RCC 7860 (cell line): ENCODE measurements at regions not wholly inside any gene's neighbourhood (a gene's known extent, or its start where the extent isn't known, plus 50 kb on each side); places are given as distances from the start of the nearest gene placed in this dataset.

ENCODE experiments used
- DNase-seq: peaks from one replicate; pipeline ENCODE4 v3.0.0-alpha.2; 2015; ENCODE audit warnings: low spot score
- FAIRE-seq: peaks from 2 replicates; lab custom pipeline; 2012; peaks lifted over from hg19 to GRCh38; lab: Jason Lieb, UNC

DNA sequence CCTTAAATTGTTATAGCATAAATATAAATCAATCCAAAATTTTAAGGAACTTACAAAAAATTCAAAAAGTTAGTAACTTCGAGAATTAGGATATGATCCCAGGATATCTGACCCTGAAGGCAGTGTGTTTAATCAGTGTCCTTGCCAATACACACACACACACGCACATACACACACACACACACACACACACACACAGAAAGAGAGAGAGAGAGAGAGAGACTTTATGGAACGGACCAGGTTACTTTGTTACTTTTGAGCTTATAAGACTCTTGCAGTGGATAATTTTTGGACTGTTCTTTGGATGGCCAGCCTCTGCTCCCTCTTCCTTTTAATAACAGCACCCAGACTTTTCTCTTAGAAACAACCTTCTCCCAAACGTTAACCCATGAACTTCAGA, 322.9 kb downstream of the NFIB start:
- FAIRE-seq: no peak
- DNase-seq: no peak

DNA sequence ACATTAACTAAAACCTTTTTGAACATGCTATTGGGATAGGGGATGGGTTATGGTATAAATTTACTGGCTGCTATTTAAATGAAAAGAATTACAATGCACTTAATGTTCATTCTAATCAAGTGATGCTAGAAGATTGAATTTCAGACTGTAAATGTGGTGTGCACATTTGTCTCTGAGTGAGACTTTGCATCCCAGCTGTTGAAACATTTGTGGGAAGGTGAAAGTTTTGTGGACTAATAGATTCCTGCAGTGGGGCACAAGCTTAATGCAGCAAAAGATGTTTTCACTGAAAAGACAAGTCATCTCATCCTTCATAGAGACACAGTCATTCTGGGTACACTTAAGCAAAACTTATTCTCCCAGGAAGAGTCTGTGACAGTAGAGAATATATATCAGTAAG, 323.6 kb downstream of the NFIB start:
- no peak for DNase-seq

GRCh38 chr9:13988944-13989343, 325.0 kb downstream of the NFIB start:
- no peak for FAIRE-seq
- no peak for DNase-seq

More for the DNA sequence above, 323.6 kb downstream of the NFIB start:
- FAIRE-seq: no peak

GRCh38 chr9:13983607-13984006, 330.3 kb downstream of the NFIB start:
- FAIRE-seq: no peak
- DNase-seq: no peak

- DNase-seq (no peak), FAIRE-seq (no peak)
These were observed 334.0 kb downstream of the NFIB start for GRCh38 chr9:13979941-13980318.

GRCh38 chr9:13975611-13976290, 338.2 kb downstream of the NFIB start:
- no peak for FAIRE-seq
- no peak for DNase-seq

- peak; percentile 72 for DNase-seq
- peak; percentile 86 for FAIRE-seq
These were observed 339.1 kb downstream of the NFIB start for GRCh38 chr9:13974891-13975290.

DNA sequence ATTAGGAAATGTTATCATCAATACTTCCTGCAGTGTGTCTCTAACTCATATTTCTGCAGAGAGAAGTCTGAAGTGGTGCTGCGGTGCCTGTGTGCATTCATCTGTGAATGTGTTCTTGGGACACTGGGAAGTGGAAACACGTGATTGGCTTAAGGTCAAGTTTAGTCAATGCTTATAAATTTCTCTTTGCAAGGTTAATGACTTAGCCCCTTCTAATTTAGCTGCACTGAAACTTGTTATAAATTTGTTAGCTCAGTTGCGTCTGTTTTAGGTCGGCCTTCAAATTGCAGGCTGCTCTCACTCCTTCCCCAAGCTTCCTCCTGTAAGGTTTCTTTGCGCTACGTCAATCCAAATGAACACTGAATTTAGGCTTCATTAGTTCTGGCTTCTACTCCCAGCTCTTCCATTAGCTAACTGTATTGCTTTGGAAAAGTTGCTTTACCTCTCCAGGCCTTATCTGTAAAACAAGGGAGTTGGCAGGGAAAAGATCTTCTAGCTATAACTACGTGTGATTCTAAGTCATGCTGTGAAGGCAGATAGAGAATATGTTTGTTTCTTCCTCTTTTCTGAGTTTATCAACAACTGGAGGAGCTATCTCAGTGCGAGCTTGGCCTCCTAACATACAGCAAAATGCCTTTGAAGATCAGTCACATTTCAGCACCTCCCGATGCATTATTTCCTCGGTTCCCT, 341.8 kb downstream of the NFIB start:
- FAIRE-seq: no peak

DNA sequence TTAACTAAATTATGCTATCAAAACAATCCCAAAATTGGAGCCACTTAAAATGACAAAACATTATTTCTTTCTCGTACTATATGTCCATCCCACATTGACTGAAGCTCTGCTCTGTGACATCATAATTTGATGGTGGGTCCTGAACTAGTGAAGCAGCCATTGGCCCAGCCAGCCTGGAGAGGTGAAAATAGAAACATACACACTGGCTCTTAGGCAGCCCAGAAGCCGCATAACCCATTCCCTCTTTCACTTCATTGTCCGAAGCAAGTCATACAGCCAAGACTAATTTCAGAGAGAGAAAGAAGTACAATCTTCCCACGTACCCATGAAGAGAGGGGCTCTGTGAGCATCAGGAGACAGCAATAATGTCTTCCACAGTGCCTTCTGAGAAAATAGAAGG, 342.5 kb downstream of the NFIB start:
- DNase-seq: no peak
- FAIRE-seq: no peak

More for the DNA sequence above, 341.8 kb downstream of the NFIB start:
- DNase-seq: no peak

DNA sequence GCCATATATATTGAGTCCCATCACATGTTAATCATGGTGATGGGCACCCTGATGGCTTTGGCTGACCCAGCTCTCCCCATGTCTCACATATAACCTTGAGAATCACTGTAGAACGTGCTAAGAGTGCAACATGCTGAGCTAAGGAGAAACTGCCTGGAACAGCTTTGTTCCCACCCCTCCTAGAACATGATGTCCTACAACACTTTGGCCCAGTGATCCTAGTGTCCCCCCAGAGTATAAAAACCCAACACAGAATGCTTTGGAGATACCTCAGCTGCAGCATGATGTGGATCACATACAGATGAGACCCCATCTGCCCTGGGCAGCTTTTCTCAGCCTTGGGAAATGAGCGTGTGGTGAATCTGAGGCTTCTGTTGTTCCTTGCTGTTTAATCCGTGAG, 343.5 kb downstream of the NFIB start:
- FAIRE-seq (no peak), DNase-seq (no peak)

- DNase-seq: no peak
- no peak for FAIRE-seq
These were observed 343.9 kb downstream of the NFIB start for GRCh38 chr9:13970018-13970417.

DNA sequence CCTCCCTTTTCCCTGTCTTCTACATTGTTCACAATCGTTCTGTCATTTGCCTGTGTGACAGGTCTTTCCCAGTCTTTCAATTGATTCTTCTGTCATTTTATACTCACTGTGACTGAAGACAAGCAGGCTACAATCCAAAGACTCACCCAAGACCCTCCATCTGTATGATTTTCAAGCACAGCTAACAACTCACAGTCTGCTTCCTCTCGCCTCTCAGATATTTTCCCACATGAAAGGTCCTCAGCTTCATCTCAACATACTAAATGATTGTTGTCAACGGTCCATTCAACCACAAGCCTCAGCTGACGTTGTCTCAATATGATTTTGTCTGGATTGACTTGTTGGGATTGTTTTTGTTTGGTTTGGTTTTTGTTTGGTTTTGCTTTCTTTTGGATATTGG, 346.5 kb downstream of the NFIB start:
- FAIRE-seq (no peak), DNase-seq (no peak)

DNA sequence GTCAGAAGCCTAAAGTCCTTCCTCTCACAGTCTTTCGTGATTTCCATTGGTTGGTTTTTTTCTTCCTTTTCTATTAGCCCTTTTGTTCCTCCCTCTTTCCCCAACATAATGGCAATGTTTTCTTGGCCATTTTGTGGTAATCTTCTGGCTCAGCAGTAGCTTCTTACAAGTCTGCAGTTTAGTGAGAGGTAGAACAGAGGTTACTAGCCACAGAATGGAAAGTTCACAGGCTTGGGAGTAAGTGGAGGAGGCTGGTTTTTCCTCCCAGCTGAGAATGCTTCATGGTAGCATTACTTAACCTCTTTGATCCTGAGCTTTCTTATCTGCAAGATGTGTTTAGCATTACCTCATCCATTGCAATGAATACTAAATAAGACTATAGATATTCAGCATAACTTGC, 346.9 kb downstream of the NFIB start:
- FAIRE-seq (no peak), DNase-seq (no peak)

- no peak for DNase-seq
- FAIRE-seq: no peak
These were observed 350.8 kb downstream of the NFIB start for GRCh38 chr9:13963005-13963653.

DNA sequence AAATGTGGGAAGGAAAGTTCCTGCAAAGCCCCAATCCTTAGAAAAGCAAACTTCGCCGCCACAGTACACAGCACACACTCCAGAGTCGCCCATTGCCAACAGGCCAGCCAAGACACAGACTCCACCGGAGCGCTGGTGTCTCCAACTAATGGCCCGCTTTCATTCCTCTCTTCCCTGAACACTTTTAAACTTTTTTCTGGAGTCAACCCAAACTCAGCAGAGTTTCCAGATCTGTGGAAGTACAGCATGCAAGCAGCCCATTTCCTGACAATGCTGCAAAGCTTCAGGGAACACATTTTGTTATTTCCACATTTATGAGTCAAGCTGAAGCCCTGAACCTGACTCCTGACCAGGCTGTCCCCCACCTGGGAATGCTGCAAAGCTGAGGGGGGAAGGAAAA, 351.9 kb downstream of the NFIB start:
- DNase-seq: no peak
- no peak for FAIRE-seq

- FAIRE-seq: no peak
- DNase-seq: no peak
These were observed 353.8 kb downstream of the NFIB start for GRCh38 chr9:13960011-13960765.

- DNase-seq (no peak), FAIRE-seq (no peak)
These were observed 355.3 kb downstream of the NFIB start for GRCh38 chr9:13958672-13959071.

GRCh38 chr9:13957089-13957488, 356.9 kb downstream of the NFIB start:
- FAIRE-seq: no peak
- no peak for DNase-seq

DNA sequence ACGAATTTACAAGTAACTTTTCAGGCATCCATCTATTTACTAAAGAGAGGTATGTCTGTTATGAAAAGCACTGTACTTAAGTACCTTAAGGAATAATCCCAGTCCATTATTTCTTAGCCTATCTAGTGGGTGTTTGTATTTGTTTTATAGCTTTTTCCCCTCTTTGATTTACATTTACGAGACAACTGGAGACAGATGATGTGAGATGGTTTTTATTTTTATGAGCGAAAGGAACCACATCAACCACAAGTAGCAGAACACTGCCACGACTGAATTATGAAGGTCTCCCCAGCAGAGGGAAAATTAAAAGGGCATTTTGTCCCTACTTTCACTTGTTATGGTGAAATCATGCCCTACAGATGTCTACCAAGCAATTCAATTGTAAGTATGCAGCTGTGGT, 357.8 kb downstream of the NFIB start:
- FAIRE-seq (no peak), DNase-seq (no peak)

GRCh38 chr9:13952906-13953305, 361.0 kb downstream of the NFIB start:
- FAIRE-seq: no peak
- no peak for DNase-seq

GRCh38 chr9:13948037-13948436, 365.9 kb downstream of the NFIB start:
- no peak for DNase-seq
- no peak for FAIRE-seq
